ENCODE measurements at regions not wholly inside any gene's neighbourhood (a gene's known extent, or its start where the extent isn't known, plus 50 kb on each side); places are given as distances from the start of the nearest gene placed in this dataset.

- intact Hi-C loops (cut with micrococcal nuclease): no loop called here
- Histone ChIP-seq H4K20me1 (replicated peaks; ENCODE audit: control insufficient read depth, insufficient read depth, low read length) (no peaks in the 10 kb centered on the region), H3K9ac (ENCODE audit: insufficient read depth in 1 of 2, low read depth in 2 of 2, low read length in 2 of 2) (no peak overlapping the region), H2AFZ (ENCODE audit: low read depth, low read length) (no peak overlapping the region), H3K4me2 (ENCODE audit: insufficient read depth, low read length) (no peak overlapping the region), H3K79me2 (ENCODE audit: control insufficient read depth, insufficient read depth, low read length) (no peaks in the 10 kb centered on the region), H3K9me3 (replicated peaks; ENCODE audit: control insufficient read depth, insufficient read depth, low read depth, low read length) (no peaks in the 10 kb centered on the region), H3K36me3 (ENCODE audit: control insufficient read depth, insufficient read depth, low read length) (no peaks in the 10 kb centered on the region), H3K4me1 (replicated peaks in 1 of 2; ENCODE audit: control insufficient read depth in 2 of 2, insufficient read depth in 2 of 2, low read length in 2 of 2) (no peaks in the 10 kb centered on the region), H3K4me3 (no peak overlapping the region), H3K27me3 (ENCODE audit: control insufficient read depth in 2 of 2, insufficient read depth in 2 of 2, low read length in 2 of 2) (no peaks in the 10 kb centered on the region; a peak in 1 of 5 replicates), H3K9me1 (ENCODE audit: control insufficient read depth, insufficient read depth, low read length) (no peaks in the 10 kb centered on the region), H3K27ac (ENCODE audit: extremely low read depth, low read depth, low read length) (no peak overlapping the region)
- ChIA-PET CTCF (ENCODE audit: low intra/inter-chr PET ratio) (no interaction called here), POLR2A (interaction anchor here (0.7 to 1.4 kb wide), 2 partner anchors 10 to 15 kb away, joined by 3 read pairs; no protein-coding TSS in a partner anchor)
- no peak for ATAC-seq
- WGBS (ENCODE audit: insufficient coverage, low coverage, missing lambda C conversion rate): 0% methylated on average over 2 of the region's 2 CpGs
- FAIRE-seq: no peak
- TF ChIP-seq PTRF (tag; IDR thresholded peaks at IDR 0.05) (no peak), HMGN3 (IDR thresholded peaks at IDR 0.05; ENCODE audit: borderline replicate concordance, extremely low read depth, insufficient read length, low read depth, low read length) (no peak), MAFG (tag; conservative IDR thresholded peaks at IDR 0.05) (no peak), CREBBP (IDR thresholded peaks at IDR 0.05; ENCODE audit: low read depth, low read length) (no peak)
- DNase-seq (ENCODE audit: extremely low read depth in 1 of 4, low spot score in 3 of 4): no peak
- no TSS peak for BruUV-seq (replicated peaks)
- in situ Hi-C loops (cut with MboI): no loop called here
These were observed 203.2 kb downstream of the DHX15 start for GRCh38 chr4:24380957-24381665.

GRCh38 chr4:24373704-24374103 is 210.7 kb downstream of the DHX15 start:
- Histone ChIP-seq H3K4me2 (ENCODE audit: insufficient read depth, low read length) (no peak overlapping the region), H3K9ac (ENCODE audit: insufficient read depth in 1 of 2, low read depth in 2 of 2, low read length in 2 of 2) (no peak overlapping the region), H3K27ac (ENCODE audit: extremely low read depth, low read depth, low read length) (no peak overlapping the region), H3K79me2 (ENCODE audit: control insufficient read depth, insufficient read depth, low read length) (no peaks in the 10 kb centered on the region), H3K9me3 (replicated peaks; ENCODE audit: control insufficient read depth, insufficient read depth, low read depth, low read length) (no peaks in the 10 kb centered on the region), H2AFZ (ENCODE audit: low read depth, low read length) (no peak overlapping the region), H3K4me3 (no peak overlapping the region), H3K4me1 (replicated peaks in 1 of 2; ENCODE audit: control insufficient read depth in 2 of 2, insufficient read depth in 2 of 2, low read length in 2 of 2) (no peaks in the 10 kb centered on the region), H4K20me1 (replicated peaks; ENCODE audit: control insufficient read depth, insufficient read depth, low read length) (no peaks in the 10 kb centered on the region), H3K36me3 (ENCODE audit: control insufficient read depth, insufficient read depth, low read length) (no peaks in the 10 kb centered on the region), H3K27me3 (ENCODE audit: control insufficient read depth in 2 of 2, insufficient read depth in 2 of 2, low read length in 2 of 2) (peaks cover 0 to 5% of the 10 kb centered on the region in 2 experiments; a peak in 1 of 5 replicates), H3K9me1 (ENCODE audit: control insufficient read depth, insufficient read depth, low read length) (no peaks in the 10 kb centered on the region)
- ATAC-seq: no peak
- FAIRE-seq: no peak
- ChIA-PET POLR2A (no interaction called here), CTCF (ENCODE audit: low intra/inter-chr PET ratio) (no interaction called here)
- BruUV-seq (replicated peaks): no TSS peak
- no peak for DNase-seq (ENCODE audit: extremely low read depth in 1 of 4, low spot score in 3 of 4)
- intact Hi-C loops (cut with micrococcal nuclease) (no loop called here), in situ Hi-C loops (cut with MboI) (no loop called here)
- 3% methylated on average over 2 of the region's 2 CpGs for WGBS (ENCODE audit: insufficient coverage, low coverage, missing lambda C conversion rate)
- no peak for TF ChIP-seq RNF219 (CRISPR knock-in tag; IDR thresholded peaks at IDR 0.05)
- TF ChIP-seq, protein P1, sequence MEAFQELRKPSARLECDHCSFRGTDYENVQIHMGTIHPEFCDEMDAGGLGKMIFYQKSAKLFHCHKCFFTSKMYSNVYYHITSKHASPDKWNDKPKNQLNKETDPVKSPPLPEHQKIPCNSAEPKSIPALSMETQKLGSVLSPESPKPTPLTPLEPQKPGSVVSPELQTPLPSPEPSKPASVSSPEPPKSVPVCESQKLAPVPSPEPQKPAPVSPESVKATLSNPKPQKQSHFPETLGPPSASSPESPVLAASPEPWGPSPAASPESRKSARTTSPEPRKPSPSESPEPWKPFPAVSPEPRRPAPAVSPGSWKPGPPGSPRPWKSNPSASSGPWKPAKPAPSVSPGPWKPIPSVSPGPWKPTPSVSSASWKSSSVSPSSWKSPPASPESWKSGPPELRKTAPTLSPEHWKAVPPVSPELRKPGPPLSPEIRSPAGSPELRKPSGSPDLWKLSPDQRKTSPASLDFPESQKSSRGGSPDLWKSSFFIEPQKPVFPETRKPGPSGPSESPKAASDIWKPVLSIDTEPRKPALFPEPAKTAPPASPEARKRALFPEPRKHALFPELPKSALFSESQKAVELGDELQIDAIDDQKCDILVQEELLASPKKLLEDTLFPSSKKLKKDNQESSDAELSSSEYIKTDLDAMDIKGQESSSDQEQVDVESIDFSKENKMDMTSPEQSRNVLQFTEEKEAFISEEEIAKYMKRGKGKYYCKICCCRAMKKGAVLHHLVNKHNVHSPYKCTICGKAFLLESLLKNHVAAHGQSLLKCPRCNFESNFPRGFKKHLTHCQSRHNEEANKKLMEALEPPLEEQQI (IDR thresholded peaks at IDR 0.05): no peak
